AG04449 (cell line): ENCODE measurements at regions not wholly inside any gene's neighbourhood (a gene's known extent, or its start where the extent isn't known, plus 50 kb on each side); places are given as distances from the start of the nearest gene placed in this dataset.

ENCODE experiments used
- CTCF ChIA-PET: fragments of 350-600 bp; formaldehyde crosslinking; extraction: SDS; loops from one replicate; lab custom pipeline; 2021; ENCODE audit warnings: antibody characterized with exemption; lab: Yijun Ruan, JAX
- POLR2A ChIA-PET: fragments of 400-600, 350-600 bp; formaldehyde crosslinking; extraction: SDS; loops from one replicate; lab custom pipeline; 2020; ENCODE audit warnings: antibody characterized with exemption, inconsistent platforms; lab: Yijun Ruan, JAX
- DNase-seq: peaks from one replicate; pipeline ENCODE4 v3.0.0-alpha.2; 2010; ENCODE audit warnings: low read depth, low spot score
- H3K4me3 ChIP-seq: 2 replicates; pipeline ENCODE4 v1.5.1; 2011; ENCODE audit warnings: low read depth, mild to moderate bottlenecking, control low read depth, low read length
- TF ChIP-seq, protein P1 (sequence below): IDR thresholded peaks from one replicate; pipeline ENCODE4 v1.5.1; 2011; ENCODE audit warnings: mild to moderate bottlenecking, moderate library complexity, low read length, control low read depth, inconsistent platforms; ENCODE audit not compliant: insufficient read depth; ENCODE audit errors: missing control alignments

DNA sequence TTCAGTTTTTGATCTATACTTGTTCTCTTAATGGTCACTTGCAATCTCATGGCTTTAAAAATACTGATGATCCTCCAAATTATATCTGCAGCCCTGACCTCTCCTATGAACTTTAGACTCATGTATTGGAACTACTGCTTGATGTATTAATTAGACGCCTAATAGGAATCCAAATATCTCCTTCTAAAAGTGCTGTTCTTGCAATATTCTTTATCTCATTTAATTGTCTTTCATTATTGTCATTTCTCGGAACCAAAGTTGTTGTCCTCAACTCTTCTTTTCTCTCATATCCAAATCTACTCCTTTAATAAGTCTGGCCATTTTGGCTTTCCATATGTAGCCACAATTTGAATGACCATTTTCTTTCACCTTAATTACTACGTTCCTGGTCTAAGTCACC, 907.6 kb upstream of the SEL1L start:
- no peak for DNase-seq
- POLR2A ChIA-PET: no interaction called here
- no peak overlapping the region for H3K4me3 ChIP-seq
- CTCF ChIA-PET: no interaction called here
- TF ChIP-seq, protein P1, sequence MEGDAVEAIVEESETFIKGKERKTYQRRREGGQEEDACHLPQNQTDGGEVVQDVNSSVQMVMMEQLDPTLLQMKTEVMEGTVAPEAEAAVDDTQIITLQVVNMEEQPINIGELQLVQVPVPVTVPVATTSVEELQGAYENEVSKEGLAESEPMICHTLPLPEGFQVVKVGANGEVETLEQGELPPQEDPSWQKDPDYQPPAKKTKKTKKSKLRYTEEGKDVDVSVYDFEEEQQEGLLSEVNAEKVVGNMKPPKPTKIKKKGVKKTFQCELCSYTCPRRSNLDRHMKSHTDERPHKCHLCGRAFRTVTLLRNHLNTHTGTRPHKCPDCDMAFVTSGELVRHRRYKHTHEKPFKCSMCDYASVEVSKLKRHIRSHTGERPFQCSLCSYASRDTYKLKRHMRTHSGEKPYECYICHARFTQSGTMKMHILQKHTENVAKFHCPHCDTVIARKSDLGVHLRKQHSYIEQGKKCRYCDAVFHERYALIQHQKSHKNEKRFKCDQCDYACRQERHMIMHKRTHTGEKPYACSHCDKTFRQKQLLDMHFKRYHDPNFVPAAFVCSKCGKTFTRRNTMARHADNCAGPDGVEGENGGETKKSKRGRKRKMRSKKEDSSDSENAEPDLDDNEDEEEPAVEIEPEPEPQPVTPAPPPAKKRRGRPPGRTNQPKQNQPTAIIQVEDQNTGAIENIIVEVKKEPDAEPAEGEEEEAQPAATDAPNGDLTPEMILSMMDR: no peak

DNA sequence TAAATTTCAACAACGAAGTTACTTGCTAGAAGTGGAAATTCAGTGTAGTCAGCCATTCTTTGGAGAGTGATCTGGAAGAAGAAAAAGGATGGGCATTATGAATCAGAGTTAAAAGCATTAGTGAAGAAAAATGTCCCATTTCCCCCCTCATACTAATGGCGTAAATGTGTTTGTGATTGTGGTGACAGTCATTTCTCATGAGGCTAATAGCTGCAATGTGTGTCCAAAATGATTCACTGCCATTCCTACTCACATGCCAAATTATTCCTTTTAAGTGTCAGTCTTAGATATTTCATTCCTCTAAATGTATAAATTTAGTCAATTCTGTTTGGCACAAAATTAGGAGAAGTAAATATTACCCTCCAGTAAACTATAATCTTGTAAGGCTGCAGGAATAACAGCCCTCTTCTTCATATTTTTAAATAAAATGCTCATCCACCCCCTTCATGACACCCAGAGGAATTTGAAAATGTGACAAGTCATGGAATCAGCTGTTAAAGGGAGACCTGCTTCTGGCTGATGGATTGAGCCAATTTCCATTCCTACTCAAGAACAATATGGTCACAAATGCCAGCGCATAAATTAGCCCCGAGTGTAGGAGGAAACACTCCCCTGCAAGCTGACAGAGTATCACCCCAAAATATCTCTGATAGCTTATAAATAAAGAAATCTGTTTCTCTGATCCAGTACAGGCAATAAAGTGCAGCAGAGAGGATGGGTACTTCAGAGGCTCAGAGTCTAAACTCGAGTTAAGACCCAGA, 912.3 kb upstream of the SEL1L start:
- CTCF ChIA-PET: no interaction called here
- TF ChIP-seq, protein P1: no peak

DNA sequence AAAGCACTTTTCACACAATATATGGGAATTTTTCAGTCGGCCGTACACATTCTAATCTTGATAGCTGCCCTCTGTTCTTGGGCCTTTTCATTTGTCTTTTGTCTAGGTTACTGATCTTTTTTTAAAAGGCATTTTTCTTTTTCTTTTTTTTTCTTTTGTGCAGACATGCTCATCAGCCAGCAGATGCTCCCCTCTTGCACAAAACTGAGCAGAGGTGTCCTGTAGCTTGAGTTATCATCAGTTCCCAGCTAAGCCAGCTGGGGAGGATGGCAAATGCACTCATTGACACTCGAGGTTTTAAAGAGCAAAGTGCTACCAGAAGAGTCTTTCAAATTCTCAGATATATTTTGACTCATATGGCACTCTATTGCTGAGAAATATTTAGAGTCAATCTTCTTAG, 913.9 kb upstream of the SEL1L start:
- TF ChIP-seq, protein P1: no peak
- CTCF ChIA-PET: no interaction called here
- DNase-seq: no peak
- POLR2A ChIA-PET: no interaction called here
- H3K4me3 ChIP-seq: no peak overlapping the region

More for the DNA sequence above, 912.3 kb upstream of the SEL1L start:
- POLR2A ChIA-PET: no interaction called here
- no peak for DNase-seq
- H3K4me3 ChIP-seq: no peak overlapping the region

DNA sequence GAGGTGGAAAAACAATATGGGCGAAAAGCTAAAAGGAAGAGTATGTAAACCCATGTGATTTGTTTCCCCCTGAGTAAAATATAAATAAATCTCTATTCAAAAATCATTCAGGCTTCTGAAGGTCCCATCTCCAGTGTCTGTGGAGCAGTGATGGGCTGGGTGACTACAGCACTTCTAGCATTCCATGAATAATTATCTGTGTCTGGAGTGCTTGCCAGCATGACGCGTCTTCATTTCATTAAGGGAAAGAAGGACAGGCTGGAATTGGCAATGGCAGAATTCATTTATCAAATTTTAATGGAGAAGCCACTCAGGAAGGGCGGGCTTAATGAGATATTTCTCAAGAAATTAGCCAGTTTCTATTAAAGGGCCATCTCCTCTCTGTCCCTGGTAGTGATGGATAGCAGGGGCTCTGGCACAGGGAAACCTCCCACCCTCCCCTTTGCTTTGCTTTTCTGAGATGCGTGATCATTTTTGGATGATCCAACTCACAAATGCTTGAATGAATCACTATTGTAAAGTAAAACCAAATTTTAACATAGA, 916.3 kb upstream of the SEL1L start:
- ChIA-PET POLR2A (no interaction called here), CTCF (no interaction called here)
- H3K4me3 ChIP-seq: no peak overlapping the region
- DNase-seq: no peak
- TF ChIP-seq, protein P1: no peak

DNA sequence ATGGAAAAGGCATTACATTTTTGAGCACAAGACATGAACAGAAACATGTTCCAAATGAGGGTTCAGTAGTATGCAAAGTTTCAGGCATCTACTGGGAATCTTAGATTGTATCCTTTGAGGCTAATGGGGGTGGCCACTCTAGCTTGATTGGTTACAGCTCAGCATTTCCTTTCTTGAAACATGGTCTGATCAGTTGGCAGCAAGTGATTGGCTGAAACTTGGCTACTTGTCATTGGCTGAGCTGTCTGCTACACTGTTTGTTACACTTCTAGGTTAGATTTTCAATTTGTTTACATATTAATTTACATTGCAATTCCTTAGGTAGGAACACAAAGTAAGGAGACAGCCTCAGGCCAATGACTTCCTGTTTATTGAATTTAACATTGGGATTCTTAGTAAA, 918.0 kb upstream of the SEL1L start:
- POLR2A ChIA-PET: no interaction called here
- CTCF ChIA-PET: no interaction called here
- H3K4me3 ChIP-seq: no peak overlapping the region
- TF ChIP-seq, protein P1: no peak
- no peak for DNase-seq

DNA sequence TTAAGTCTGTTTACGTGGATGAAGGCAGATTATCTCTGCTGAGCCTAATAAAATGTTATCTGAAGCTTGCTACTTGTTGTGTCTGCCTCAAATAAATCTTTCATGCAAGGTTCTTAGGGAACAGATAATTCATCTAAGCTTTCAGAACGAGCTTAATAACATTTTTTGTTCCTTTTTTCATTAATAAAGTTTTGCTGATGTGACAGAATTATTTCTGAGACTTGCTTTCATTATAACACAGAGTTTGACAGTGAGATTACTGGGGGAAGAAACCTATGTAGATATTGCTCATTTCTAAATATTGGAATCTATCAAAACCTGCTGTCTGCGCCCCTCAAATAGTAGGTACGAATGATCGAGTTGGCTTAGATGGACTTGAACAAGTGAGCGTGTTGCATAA, 948.7 kb upstream of the SEL1L start:
- DNase-seq: no peak
- H3K4me3 ChIP-seq: no peak overlapping the region
- POLR2A ChIA-PET: no interaction called here
- CTCF ChIA-PET: no interaction called here
- TF ChIP-seq, protein P1: no peak
